IMR-90 (cell line): ENCODE measurements at regions not wholly inside any gene's neighbourhood (a gene's known extent, or its start where the extent isn't known, plus 50 kb on each side); places are given as distances from the start of the nearest gene placed in this dataset.

ENCODE experiments used
- POLR2A ChIP-seq: IDR thresholded peaks from 2 replicates; pipeline ENCODE4 v1.6.1; 2012; ENCODE audit warnings: mild to moderate bottlenecking, low read depth, low read length
- RCOR1 ChIP-seq: IDR thresholded peaks from 2 replicates; pipeline ENCODE4 v1.6.1; 2012; ENCODE audit warnings: mild to moderate bottlenecking, low read length, improper control_type of control experiment; ENCODE audit not compliant: insufficient replicate concordance
- SMC3 ChIP-seq: fragments of 150-350 bp; IDR thresholded peaks from 2 replicates; pipeline ENCODE4 v1.6.1; 2016; ENCODE audit warnings: low read depth, mild to moderate bottlenecking, antibody characterized with exemption, low read length, moderate library complexity
- TF ChIP-seq, protein P1 (sequence below): conservative IDR thresholded peaks from 2 replicates; pipeline ENCODE4 v1.5.1; 2012; ENCODE audit warnings: mild to moderate bottlenecking, low read depth, low read length, improper control_type of control experiment

DNA sequence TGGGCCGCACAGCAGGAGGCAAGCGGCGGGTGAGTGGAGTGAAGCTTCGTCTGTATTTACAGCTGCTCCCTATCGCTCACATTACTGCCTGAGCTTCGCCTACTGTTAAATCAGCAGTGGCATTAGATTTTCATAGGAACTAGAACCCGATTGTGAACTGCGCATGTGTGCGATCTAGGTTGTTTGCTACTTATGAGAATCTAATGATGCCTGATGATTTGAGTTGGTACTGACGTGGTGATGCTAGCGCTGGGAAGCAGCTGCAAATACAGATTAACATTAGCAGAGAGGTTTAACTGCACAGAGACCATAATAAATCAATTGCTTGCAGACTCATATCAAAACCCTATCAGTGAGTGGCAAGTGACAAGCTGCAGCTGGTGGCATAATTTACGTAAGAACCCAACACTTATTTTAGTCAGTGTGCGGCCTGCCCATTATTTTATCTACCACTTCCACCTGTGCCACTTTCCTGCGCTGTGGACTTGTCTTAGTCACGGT is 133.4 kb upstream of the CDH9 start:
- TF ChIP-seq POLR2A (no peak), SMC3 (no peak), RCOR1 (no peak)
- TF ChIP-seq, protein P1, sequence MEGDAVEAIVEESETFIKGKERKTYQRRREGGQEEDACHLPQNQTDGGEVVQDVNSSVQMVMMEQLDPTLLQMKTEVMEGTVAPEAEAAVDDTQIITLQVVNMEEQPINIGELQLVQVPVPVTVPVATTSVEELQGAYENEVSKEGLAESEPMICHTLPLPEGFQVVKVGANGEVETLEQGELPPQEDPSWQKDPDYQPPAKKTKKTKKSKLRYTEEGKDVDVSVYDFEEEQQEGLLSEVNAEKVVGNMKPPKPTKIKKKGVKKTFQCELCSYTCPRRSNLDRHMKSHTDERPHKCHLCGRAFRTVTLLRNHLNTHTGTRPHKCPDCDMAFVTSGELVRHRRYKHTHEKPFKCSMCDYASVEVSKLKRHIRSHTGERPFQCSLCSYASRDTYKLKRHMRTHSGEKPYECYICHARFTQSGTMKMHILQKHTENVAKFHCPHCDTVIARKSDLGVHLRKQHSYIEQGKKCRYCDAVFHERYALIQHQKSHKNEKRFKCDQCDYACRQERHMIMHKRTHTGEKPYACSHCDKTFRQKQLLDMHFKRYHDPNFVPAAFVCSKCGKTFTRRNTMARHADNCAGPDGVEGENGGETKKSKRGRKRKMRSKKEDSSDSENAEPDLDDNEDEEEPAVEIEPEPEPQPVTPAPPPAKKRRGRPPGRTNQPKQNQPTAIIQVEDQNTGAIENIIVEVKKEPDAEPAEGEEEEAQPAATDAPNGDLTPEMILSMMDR: no peak
